HEK293 (cell line): ENCODE measurements at regions not wholly inside any gene's neighbourhood (a gene's known extent, or its start where the extent isn't known, plus 50 kb on each side); places are given as distances from the start of the nearest gene placed in this dataset.

ENCODE experiments used
- CTCF ChIA-PET: fragments of 350-600 bp; formaldehyde crosslinking; extraction: SDS; loops from one replicate; lab custom pipeline; 2021; ENCODE audit warnings: antibody characterized with exemption; lab: Yijun Ruan, JAX
- POLR2A ChIA-PET: fragments of 300-600 bp; formaldehyde crosslinking; extraction: SDS; loops from one replicate; lab custom pipeline; 2020; ENCODE audit warnings: antibody characterized with exemption, inconsistent platforms; lab: Yijun Ruan, JAX
- H3K27ac ChIP-seq: fragments of 200-500 bp; sonication (Bioruptor generic); 2 replicates; pipeline ENCODE4 v1.5.1; 2014; ENCODE audit warnings: low read depth, low read length, control low read depth, inconsistent platforms; ENCODE audit errors: extremely low read depth
- H3K36me3 ChIP-seq, 2 experiments: fragments of 200-500 bp in 1 of 2; sonication (Bioruptor generic) in 1 of 2; 1 replicate in 1 of 2; 2 replicates in 1 of 2; pipeline ENCODE4 v1.5.1; 2014 to 2017; ENCODE audit warnings: inconsistent platforms in 2 of 2, low read length in 2 of 2; ENCODE audit not compliant: control insufficient read depth in 2 of 2, insufficient read depth in 1 of 2
- H3K4me1 ChIP-seq: fragments of 200-500 bp; sonication (Bioruptor generic); 2 replicates; pipeline ENCODE4 v1.5.1; 2014; ENCODE audit warnings: mild to moderate bottlenecking, low read length, inconsistent platforms; ENCODE audit not compliant: control insufficient read depth, insufficient read depth
- H3K4me3 ChIP-seq: 2 replicates; pipeline ENCODE4 v1.5.1; 2011; ENCODE audit warnings: low read depth, mild to moderate bottlenecking, control low read depth, low read length, moderate library complexity
- H3K9me3 ChIP-seq: fragments of 200-500 bp; sonication (Bioruptor generic); 2 replicates; pipeline ENCODE4 v1.5.1; 2014; ENCODE audit warnings: low read depth, low read length, inconsistent platforms; ENCODE audit not compliant: control insufficient read depth, insufficient read depth
- BCL11A ChIP-seq: fragments of 450-650 bp; formaldehyde crosslinking; IDR thresholded peaks from 2 replicates; pipeline ENCODE4 v1.5.1; 2016; ENCODE audit warnings: low read depth, missing biosample characterization, missing genetic modification characterization
- MEIS1 ChIP-seq: sonication (generic); formaldehyde crosslinking; IDR thresholded peaks from 2 replicates; pipeline ENCODE4 v1.8.1; 2022; ENCODE audit warnings: missing genetic modification reagents, mild to moderate bottlenecking, borderline replicate concordance
- SALL2 ChIP-seq: fragments of 450-650 bp; formaldehyde crosslinking; IDR thresholded peaks from 2 replicates; pipeline ENCODE4 v1.5.0; 2017; ENCODE audit warnings: missing biosample characterization, mild to moderate bottlenecking, missing genetic modification characterization, borderline replicate concordance
- TCF7L2 ChIP-seq: IDR thresholded peaks from 2 replicates; pipeline ENCODE4 v1.6.1; 2011; ENCODE audit warnings: low read depth, mild to moderate bottlenecking, inconsistent platforms, low read length, moderate library complexity, borderline replicate concordance
- ZBTB1 ChIP-seq: fragments of 450-650 bp; formaldehyde crosslinking; IDR thresholded peaks from 2 replicates; pipeline ENCODE4 v1.5.1; 2016; ENCODE audit warnings: missing biosample characterization, missing genetic modification characterization
- ZNF175 ChIP-seq: fragments of 450-650 bp; formaldehyde crosslinking; IDR thresholded peaks from 2 replicates; pipeline ENCODE4 v1.5.1; 2016; ENCODE audit warnings: missing biosample characterization, missing genetic modification characterization
- ZNF184 ChIP-seq: fragments of 450-650 bp; IDR thresholded peaks from 2 replicates; pipeline ENCODE4 v1.5.1; 2018; ENCODE audit warnings: missing biosample characterization, mild to moderate bottlenecking, missing genetic modification characterization
- ZNF239 ChIP-seq: fragments of 450-650 bp; formaldehyde crosslinking; IDR thresholded peaks from 2 replicates; pipeline ENCODE4 v1.5.1; 2016; ENCODE audit warnings: missing biosample characterization, missing genetic modification characterization
- ZNF324 ChIP-seq: fragments of 450-650 bp; formaldehyde crosslinking; IDR thresholded peaks from 2 replicates; pipeline ENCODE4 v1.5.1; 2016; ENCODE audit warnings: missing biosample characterization, missing genetic modification characterization
- ZNF48 ChIP-seq: fragments of 450-650 bp; formaldehyde crosslinking; IDR thresholded peaks from 2 replicates; pipeline ENCODE4 v1.5.1; 2016; ENCODE audit warnings: missing biosample characterization, missing genetic modification characterization
- ZNF521 ChIP-seq: fragments of 450-650 bp; formaldehyde crosslinking; IDR thresholded peaks from 2 replicates; pipeline ENCODE4 v1.5.1; 2017; ENCODE audit warnings: missing biosample characterization, mild to moderate bottlenecking, missing genetic modification characterization
- ZNF548 ChIP-seq: fragments of 450-650 bp; formaldehyde crosslinking; IDR thresholded peaks from 2 replicates; pipeline ENCODE4 v1.5.1; 2016; ENCODE audit warnings: missing biosample characterization, missing genetic modification characterization
- ZNF571 ChIP-seq: fragments of 450-650 bp; formaldehyde crosslinking; IDR thresholded peaks from 2 replicates; pipeline ENCODE4 v1.5.0; 2017; ENCODE audit warnings: missing biosample characterization, missing genetic modification characterization
- ZNF596 ChIP-seq: fragments of 450-650 bp; IDR thresholded peaks from 2 replicates; pipeline ENCODE4 v1.5.0; 2018; ENCODE audit warnings: missing biosample characterization, mild to moderate bottlenecking, missing genetic modification characterization, moderate library complexity
- ZNF658 ChIP-seq: fragments of 450-650 bp; formaldehyde crosslinking; IDR thresholded peaks from 2 replicates; pipeline ENCODE4; 2016; ENCODE audit warnings: missing biosample characterization, missing genetic modification characterization
- ZNF837 ChIP-seq: fragments of 450-650 bp; formaldehyde crosslinking; IDR thresholded peaks from 2 replicates; pipeline ENCODE4 v1.5.1; 2016; ENCODE audit warnings: missing biosample characterization, missing genetic modification characterization
- ZSCAN16 ChIP-seq: fragments of 450-650 bp; formaldehyde crosslinking; IDR thresholded peaks from 2 replicates; pipeline ENCODE4 v1.5.1; 2016; ENCODE audit warnings: missing biosample characterization, missing genetic modification characterization
- ZSCAN30 ChIP-seq: fragments of 450-650 bp; IDR thresholded peaks from 2 replicates; pipeline ENCODE4 v1.5.1; 2018; ENCODE audit warnings: missing biosample characterization, mild to moderate bottlenecking, missing genetic modification characterization, moderate library complexity
- TF ChIP-seq, protein P1 (sequence below): fragments of 450-650 bp; formaldehyde crosslinking; IDR thresholded peaks from 2 replicates; pipeline ENCODE4 v1.5.1; 2016; ENCODE audit warnings: missing biosample characterization, missing genetic modification characterization, borderline replicate concordance
- TF ChIP-seq, protein P2 (sequence below): fragments of 450-650 bp; formaldehyde crosslinking; IDR thresholded peaks from 2 replicates; pipeline ENCODE4 v1.5.1; 2016; ENCODE audit warnings: missing biosample characterization, missing genetic modification characterization
- TF ChIP-seq, protein P3 (sequence below): fragments of 450-650 bp; formaldehyde crosslinking; conservative IDR thresholded peaks from 2 replicates; pipeline ENCODE4 v1.5.1; 2016; ENCODE audit warnings: low read depth, missing biosample characterization, missing genetic modification characterization

DNA sequence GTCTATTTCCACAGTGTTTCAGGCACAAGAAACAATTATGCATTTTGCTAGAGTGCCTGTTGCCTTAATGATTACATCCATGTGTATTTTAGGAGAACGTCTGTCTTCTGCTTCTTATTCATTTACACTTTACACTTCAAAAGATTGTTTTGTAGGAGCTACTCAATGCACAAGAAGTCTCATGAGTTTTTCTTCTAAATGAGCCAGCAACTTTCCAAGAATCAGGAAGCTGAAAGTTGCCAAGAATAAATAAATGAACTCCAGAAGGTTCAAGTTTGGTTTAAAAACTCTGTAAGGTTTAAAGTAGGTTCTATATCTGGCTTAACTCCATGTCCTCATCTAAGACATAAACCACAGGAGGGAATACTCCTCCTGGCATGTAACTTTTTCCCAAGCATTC is 103.8 kb upstream of the ADPGK start:
- H3K4me1 ChIP-seq = no peaks in the 10 kb centered on the region
- CTCF ChIA-PET = interaction anchor here (1.1 kb wide), 1 partner anchor 90 kb away, joined by 3 read pairs; no protein-coding TSS in a partner anchor

DNA sequence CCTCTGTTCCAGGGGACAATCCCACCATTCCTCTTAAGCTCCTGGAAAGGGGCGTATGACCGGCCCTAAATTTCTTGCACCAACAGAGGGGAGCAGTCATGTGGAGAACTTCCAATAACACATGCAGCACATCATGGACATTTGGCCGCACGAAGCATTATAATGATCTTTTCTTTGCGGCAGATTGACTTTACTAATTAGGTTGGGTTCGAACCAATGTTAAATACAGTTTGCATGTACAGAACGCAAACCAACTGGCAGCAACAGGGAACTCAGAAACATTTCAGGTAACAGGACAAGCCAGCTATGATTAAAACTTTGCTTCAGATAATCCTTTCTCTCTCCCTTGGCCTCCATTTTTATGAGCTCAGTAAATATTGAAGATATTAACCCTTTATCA is 100.8 kb upstream of the ADPGK start:
- H3K9me3 ChIP-seq = no peaks in the 10 kb centered on the region
- H3K4me1 ChIP-seq = no peaks in the 10 kb centered on the region
- no peak overlapping the region for H3K27ac ChIP-seq
- ChIA-PET CTCF (no interaction called here), POLR2A (no interaction called here)
- H3K36me3 ChIP-seq = no peaks in the 10 kb centered on the region
- no peak overlapping the region for H3K4me3 ChIP-seq
- TF ChIP-seq ZNF658 (tag by site-specific recombination) = no peak
- TF ChIP-seq SALL2 = no peak
- TF ChIP-seq ZNF184 (tag by site-specific recombination) = no peak
- TF ChIP-seq, protein P1, sequence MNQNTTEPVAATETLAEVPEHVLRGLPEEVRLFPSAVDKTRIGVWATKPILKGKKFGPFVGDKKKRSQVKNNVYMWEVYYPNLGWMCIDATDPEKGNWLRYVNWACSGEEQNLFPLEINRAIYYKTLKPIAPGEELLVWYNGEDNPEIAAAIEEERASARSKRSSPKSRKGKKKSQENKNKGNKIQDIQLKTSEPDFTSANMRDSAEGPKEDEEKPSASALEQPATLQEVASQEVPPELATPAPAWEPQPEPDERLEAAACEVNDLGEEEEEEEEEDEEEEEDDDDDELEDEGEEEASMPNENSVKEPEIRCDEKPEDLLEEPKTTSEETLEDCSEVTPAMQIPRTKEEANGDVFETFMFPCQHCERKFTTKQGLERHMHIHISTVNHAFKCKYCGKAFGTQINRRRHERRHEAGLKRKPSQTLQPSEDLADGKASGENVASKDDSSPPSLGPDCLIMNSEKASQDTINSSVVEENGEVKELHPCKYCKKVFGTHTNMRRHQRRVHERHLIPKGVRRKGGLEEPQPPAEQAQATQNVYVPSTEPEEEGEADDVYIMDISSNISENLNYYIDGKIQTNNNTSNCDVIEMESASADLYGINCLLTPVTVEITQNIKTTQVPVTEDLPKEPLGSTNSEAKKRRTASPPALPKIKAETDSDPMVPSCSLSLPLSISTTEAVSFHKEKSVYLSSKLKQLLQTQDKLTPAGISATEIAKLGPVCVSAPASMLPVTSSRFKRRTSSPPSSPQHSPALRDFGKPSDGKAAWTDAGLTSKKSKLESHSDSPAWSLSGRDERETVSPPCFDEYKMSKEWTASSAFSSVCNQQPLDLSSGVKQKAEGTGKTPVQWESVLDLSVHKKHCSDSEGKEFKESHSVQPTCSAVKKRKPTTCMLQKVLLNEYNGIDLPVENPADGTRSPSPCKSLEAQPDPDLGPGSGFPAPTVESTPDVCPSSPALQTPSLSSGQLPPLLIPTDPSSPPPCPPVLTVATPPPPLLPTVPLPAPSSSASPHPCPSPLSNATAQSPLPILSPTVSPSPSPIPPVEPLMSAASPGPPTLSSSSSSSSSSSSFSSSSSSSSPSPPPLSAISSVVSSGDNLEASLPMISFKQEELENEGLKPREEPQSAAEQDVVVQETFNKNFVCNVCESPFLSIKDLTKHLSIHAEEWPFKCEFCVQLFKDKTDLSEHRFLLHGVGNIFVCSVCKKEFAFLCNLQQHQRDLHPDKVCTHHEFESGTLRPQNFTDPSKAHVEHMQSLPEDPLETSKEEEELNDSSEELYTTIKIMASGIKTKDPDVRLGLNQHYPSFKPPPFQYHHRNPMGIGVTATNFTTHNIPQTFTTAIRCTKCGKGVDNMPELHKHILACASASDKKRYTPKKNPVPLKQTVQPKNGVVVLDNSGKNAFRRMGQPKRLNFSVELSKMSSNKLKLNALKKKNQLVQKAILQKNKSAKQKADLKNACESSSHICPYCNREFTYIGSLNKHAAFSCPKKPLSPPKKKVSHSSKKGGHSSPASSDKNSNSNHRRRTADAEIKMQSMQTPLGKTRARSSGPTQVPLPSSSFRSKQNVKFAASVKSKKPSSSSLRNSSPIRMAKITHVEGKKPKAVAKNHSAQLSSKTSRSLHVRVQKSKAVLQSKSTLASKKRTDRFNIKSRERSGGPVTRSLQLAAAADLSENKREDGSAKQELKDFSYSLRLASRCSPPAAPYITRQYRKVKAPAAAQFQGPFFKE (tag by site-specific recombination) = no peak
- TF ChIP-seq ZNF175 (tag by site-specific recombination) = no peak
- TF ChIP-seq ZBTB1 (tag by site-specific recombination) = no peak
- TF ChIP-seq TCF7L2 = no peak
- no peak for TF ChIP-seq ZNF596 (tag by site-specific recombination)
- no peak for TF ChIP-seq ZSCAN30 (tag by site-specific recombination)
- no peak for TF ChIP-seq ZNF48 (tag by site-specific recombination)
- TF ChIP-seq, protein P2, sequence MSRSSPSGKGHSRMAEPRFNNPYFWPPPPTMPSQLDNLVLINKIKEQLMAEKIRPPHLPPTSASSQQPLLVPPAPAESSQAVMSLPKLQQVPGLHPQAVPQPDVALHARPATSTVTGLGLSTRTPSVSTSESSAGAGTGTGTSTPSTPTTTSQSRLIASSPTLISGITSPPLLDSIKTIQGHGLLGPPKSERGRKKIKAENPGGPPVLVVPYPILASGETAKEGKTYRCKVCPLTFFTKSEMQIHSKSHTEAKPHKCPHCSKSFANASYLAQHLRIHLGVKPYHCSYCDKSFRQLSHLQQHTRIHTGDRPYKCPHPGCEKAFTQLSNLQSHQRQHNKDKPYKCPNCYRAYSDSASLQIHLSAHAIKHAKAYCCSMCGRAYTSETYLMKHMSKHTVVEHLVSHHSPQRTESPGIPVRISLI (tag by site-specific recombination) = no peak
- no peak for TF ChIP-seq ZNF571
- TF ChIP-seq BCL11A (tag by site-specific recombination) = no peak

More for the DNA sequence above, 103.8 kb upstream of the ADPGK start:
- no peak for TF ChIP-seq ZNF521 (tag by site-specific recombination)
- TF ChIP-seq, protein P3, sequence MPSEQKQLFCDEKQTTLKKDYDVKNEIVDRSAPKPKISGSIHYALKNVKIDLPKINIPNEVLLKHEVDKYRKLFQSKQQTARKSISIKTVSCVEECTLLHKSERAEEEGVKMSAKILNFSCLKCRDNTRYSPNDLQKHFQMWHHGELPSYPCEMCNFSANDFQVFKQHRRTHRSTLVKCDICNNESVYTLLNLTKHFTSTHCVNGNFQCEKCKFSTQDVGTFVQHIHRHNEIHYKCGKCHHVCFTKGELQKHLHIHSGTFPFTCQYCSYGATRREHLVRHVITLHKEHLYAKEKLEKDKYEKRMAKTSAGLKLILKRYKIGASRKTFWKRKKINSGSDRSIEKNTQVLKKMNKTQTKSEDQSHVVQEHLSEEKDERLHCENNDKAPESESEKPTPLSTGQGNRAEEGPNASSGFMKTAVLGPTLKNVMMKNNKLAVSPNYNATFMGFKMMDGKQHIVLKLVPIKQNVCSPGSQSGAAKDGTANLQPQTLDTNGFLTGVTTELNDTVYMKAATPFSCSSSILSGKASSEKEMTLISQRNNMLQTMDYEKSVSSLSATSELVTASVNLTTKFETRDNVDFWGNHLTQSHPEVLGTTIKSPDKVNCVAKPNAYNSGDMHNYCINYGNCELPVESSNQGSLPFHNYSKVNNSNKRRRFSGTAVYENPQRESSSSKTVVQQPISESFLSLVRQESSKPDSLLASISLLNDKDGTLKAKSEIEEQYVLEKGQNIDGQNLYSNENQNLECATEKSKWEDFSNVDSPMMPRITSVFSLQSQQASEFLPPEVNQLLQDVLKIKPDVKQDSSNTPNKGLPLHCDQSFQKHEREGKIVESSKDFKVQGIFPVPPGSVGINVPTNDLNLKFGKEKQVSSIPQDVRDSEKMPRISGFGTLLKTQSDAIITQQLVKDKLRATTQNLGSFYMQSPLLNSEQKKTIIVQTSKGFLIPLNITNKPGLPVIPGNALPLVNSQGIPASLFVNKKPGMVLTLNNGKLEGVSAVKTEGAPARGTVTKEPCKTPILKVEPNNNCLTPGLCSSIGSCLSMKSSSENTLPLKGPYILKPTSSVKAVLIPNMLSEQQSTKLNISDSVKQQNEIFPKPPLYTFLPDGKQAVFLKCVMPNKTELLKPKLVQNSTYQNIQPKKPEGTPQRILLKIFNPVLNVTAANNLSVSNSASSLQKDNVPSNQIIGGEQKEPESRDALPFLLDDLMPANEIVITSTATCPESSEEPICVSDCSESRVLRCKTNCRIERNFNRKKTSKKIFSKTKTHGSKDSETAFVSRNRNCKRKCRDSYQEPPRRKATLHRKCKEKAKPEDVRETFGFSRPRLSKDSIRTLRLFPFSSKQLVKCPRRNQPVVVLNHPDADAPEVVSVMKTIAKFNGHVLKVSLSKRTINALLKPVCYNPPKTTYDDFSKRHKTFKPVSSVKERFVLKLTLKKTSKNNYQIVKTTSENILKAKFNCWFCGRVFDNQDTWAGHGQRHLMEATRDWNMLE = no peak
- no peak for TF ChIP-seq ZNF239 (tag by site-specific recombination)
- TF ChIP-seq ZNF548 (tag by site-specific recombination) = no peak
- TF ChIP-seq ZBTB1 (tag by site-specific recombination) = no peak
- no peak for TF ChIP-seq ZNF837 (tag by site-specific recombination)
- TF ChIP-seq ZNF324 (tag by site-specific recombination) = no peak
- TF ChIP-seq MEIS1 (CRISPR knock-in tag) = no peak
- TF ChIP-seq ZSCAN16 (tag by site-specific recombination) = no peak
- TF ChIP-seq, all 188 proteins: peak for 0
- no peaks in the 10 kb centered on the region for H3K9me3 ChIP-seq
- POLR2A ChIA-PET = interaction anchor here (1.0 kb wide), 1 partner anchor 90 kb away, joined by 3 read pairs; no protein-coding TSS in a partner anchor
- H3K36me3 ChIP-seq = no peaks in the 10 kb centered on the region
- H3K27ac ChIP-seq = no peak overlapping the region
- no peak overlapping the region for H3K4me3 ChIP-seq
